GM12878 (cell line): ENCODE measurements at regions not wholly inside any gene's neighbourhood (a gene's known extent, or its start where the extent isn't known, plus 50 kb on each side); places are given as distances from the start of the nearest gene placed in this dataset.

Source experiments
- BACH1 ChIP-seq: fragments of 450-650 bp; IDR thresholded peaks from 2 replicates; pipeline ENCODE4 v1.6.1; 2017; ENCODE audit warnings: mild to moderate bottlenecking, borderline replicate concordance
- BCL11A ChIP-seq: IDR thresholded peaks from 2 replicates; pipeline ENCODE4 v1.6.1; 2011; ENCODE audit warnings: low read depth, low read length
- BRCA1 ChIP-seq: IDR thresholded peaks from 2 replicates; pipeline ENCODE4 v1.6.1; 2011; ENCODE audit warnings: low read depth, low read length, improper control_type of control experiment
- CBX5 ChIP-seq: sonication (generic); IDR thresholded peaks from 2 replicates; pipeline ENCODE4 v1.6.1; 2016; ENCODE audit warnings: low read depth, moderate library complexity, mild to moderate bottlenecking, inconsistent platforms
- FOXM1 ChIP-seq: IDR thresholded peaks from 2 replicates; pipeline ENCODE4 v1.6.1; 2012; ENCODE audit warnings: low read depth, mild to moderate bottlenecking, inconsistent platforms, low read length, moderate library complexity
- PML ChIP-seq: IDR thresholded peaks from 2 replicates; pipeline ENCODE4 v1.6.1; 2012; ENCODE audit warnings: low read length, inconsistent platforms
- POLR2A ChIP-seq: IDR thresholded peaks from 2 replicates; pipeline ENCODE4 v1.6.1; 2011; ENCODE audit warnings: low read depth, mild to moderate bottlenecking, low read length
- POLR2AphosphoS2 ChIP-seq: IDR thresholded peaks from 2 replicates; pipeline ENCODE4 v1.6.1; 2011; ENCODE audit warnings: low read depth, mild to moderate bottlenecking, low read length, improper control_type of control experiment, moderate library complexity
- POLR2AphosphoS5 ChIP-seq: IDR thresholded peaks from 2 replicates; pipeline ENCODE4 v1.6.1; 2011; ENCODE audit warnings: mild to moderate bottlenecking, low read length, inconsistent platforms
- SUZ12 ChIP-seq: fragments of 200-600 bp; sonication (generic); IDR thresholded peaks from one replicate; pipeline ENCODE4 v1.6.1; 2018; ENCODE audit warnings: antibody characterized with exemption, mild to moderate bottlenecking; ENCODE audit not compliant: unreplicated experiment
- TAF1 ChIP-seq: IDR thresholded peaks from 2 replicates; pipeline ENCODE4 v1.6.1; 2011; ENCODE audit warnings: mild to moderate bottlenecking, low read depth, low read length, borderline replicate concordance
- TBL1XR1 ChIP-seq: IDR thresholded peaks from 2 replicates; pipeline ENCODE4 v1.6.1; 2012; ENCODE audit warnings: low read depth, low read length, improper control_type of control experiment
- TF ChIP-seq, protein P1 (sequence below), 3 experiments: IDR thresholded peaks in 2 of 3; conservative IDR thresholded peaks in 1 of 3; 2 replicates each; pipeline ENCODE4 v1.5.1; 2011; ENCODE audit warnings: low read depth in 3 of 3, low read length in 3 of 3, mild to moderate bottlenecking in 3 of 3, control low read depth in 2 of 3, moderate library complexity in 2 of 3, inconsistent platforms in 1 of 3, mixed read lengths in 1 of 3; ENCODE audit not compliant: control insufficient read depth in 2 of 3, insufficient read depth in 1 of 3; ENCODE audit errors: extremely low read depth in 1 of 3
- TF ChIP-seq, protein P2 (sequence below): fragments of 450-650 bp; formaldehyde crosslinking; IDR thresholded peaks from 2 replicates; pipeline ENCODE4 v1.4.0; 2022; ENCODE audit warnings: mild to moderate bottlenecking, moderate library complexity

DNA sequence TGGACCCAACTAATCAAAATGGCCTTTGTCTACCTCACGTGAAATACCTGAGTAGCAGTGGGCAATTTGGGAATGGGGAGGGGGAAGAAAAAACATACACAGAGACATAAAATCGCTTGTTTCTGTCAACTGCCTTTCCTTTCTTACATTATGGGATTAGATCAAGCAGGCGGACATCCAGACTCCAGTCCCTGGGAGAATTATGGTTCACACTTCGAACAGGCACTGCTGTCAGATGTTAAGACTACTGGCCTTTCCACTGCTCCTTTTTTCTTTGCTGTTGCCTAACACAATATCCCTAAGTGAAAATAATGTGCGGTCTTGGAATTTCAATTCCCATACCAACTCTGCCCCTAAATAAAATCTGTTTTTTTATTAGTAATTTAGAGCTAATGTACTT is 1719.7 kb upstream of the SLC10A2 start:
- TF ChIP-seq PML (no peak), CBX5 (no peak), SUZ12 (no peak), POLR2AphosphoS5 (no peak), BACH1 (no peak), FOXM1 (no peak), TAF1 (no peak), POLR2A (no peak), BCL11A (no peak), BRCA1 (no peak), TBL1XR1 (no peak), POLR2AphosphoS2 (no peak)
- TF ChIP-seq, protein P1, sequence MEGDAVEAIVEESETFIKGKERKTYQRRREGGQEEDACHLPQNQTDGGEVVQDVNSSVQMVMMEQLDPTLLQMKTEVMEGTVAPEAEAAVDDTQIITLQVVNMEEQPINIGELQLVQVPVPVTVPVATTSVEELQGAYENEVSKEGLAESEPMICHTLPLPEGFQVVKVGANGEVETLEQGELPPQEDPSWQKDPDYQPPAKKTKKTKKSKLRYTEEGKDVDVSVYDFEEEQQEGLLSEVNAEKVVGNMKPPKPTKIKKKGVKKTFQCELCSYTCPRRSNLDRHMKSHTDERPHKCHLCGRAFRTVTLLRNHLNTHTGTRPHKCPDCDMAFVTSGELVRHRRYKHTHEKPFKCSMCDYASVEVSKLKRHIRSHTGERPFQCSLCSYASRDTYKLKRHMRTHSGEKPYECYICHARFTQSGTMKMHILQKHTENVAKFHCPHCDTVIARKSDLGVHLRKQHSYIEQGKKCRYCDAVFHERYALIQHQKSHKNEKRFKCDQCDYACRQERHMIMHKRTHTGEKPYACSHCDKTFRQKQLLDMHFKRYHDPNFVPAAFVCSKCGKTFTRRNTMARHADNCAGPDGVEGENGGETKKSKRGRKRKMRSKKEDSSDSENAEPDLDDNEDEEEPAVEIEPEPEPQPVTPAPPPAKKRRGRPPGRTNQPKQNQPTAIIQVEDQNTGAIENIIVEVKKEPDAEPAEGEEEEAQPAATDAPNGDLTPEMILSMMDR (IDR thresholded peaks at IDR 0.05 in 2 of 3, conservative IDR thresholded peaks at IDR 0.05 in 1 of 3; ENCODE audit: control insufficient read depth in 2 of 3, extremely low read depth in 1 of 3, insufficient read depth in 1 of 3, low read depth in 3 of 3, low read length in 3 of 3) = no peak
- TF ChIP-seq, protein P2, sequence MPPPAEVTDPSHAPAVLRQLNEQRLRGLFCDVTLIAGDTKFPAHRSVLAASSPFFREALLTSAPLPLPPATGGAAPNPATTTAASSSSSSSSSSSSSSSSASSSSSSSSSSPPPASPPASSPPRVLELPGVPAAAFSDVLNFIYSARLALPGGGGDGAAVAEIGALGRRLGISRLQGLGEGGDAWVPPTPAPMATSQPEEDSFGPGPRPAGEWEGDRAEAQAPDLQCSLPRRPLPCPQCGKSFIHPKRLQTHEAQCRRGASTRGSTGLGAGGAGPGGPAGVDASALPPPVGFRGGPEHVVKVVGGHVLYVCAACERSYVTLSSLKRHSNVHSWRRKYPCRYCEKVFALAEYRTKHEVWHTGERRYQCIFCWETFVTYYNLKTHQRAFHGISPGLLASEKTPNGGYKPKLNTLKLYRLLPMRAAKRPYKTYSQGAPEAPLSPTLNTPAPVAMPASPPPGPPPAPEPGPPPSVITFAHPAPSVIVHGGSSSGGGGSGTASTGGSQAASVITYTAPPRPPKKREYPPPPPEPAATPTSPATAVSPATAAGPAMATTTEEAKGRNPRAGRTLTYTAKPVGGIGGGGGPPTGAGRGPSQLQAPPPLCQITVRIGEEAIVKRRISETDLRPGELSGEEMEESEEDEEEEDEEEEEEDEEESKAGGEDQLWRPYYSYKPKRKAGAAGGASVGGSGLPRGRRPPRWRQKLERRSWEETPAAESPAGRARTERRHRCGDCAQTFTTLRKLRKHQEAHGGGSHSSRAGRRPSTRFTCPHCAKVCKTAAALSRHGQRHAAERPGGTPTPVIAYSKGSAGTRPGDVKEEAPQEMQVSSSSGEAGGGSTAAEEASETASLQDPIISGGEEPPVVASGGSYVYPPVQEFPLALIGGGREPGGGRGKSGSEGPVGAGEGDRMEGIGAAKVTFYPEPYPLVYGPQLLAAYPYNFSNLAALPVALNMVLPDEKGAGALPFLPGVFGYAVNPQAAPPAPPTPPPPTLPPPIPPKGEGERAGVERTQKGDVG = no peak
